8988T (cell line): ENCODE measurements at regions not wholly inside any gene's neighbourhood (a gene's known extent, or its start where the extent isn't known, plus 50 kb on each side); places are given as distances from the start of the nearest gene placed in this dataset.

ENCODE experiments used
- DNase-seq: peaks from one replicate; pipeline ENCODE4 v3.0.0; 2011

DNA sequence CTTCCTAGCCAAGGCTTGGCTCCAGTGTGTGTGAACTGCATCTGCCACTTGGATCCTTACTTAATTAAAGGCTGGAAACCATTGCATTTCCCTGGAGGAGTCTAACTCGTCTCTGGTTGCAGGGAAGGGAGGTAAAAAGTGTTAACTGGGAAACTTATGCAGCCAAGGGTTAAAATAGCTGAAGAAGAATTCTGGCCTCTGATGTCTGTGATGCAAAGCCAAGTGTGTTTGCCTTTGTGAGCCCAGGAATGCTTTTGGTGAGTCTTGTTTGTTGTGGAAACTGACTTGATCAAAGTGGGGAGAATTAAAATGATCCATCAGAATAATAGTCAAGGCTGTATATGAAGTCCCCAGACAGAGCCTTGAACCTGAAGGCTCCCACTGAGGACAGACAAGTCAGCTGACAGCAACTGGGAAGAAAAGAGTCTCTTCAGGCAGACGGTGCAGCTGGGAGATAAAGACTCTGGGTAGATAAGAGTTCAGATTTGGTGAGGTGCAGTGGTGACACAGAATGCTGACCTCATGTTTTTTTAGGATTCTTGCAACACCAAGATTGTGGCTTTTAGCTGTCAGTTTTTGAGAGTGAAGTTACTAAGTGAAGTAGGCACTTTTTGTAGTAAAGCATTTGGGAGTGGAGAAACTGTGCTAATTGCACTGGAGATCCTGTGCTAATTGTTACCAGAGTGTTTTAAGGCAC lies 59.5 kb upstream of the WLS start:
- DNase-seq, result no peak

- no peak for DNase-seq
These were observed 54.9 kb upstream of the WLS start for GRCh38 chr1:68287241-68287640.

DNA sequence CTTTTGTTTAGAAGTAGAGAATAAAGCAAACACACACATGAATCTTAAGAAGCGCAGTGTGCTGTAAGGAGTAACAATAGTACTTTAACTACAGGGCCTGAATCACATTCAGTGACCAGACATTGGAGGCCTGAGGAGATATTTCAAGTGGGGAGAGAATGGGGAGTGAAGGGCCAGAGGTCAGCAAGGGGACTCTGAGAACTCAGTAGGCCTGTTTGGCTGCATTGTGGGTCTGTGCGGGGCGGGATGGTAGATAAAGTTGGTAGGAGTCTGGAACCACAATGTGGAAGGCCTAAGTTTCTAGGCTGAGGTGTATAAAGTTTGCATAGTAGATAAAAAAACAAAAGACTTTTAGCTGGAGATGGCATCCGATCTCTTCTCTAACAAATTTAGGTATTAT lies 52.7 kb upstream of the WLS start:
- DNase-seq, result no peak

DNA sequence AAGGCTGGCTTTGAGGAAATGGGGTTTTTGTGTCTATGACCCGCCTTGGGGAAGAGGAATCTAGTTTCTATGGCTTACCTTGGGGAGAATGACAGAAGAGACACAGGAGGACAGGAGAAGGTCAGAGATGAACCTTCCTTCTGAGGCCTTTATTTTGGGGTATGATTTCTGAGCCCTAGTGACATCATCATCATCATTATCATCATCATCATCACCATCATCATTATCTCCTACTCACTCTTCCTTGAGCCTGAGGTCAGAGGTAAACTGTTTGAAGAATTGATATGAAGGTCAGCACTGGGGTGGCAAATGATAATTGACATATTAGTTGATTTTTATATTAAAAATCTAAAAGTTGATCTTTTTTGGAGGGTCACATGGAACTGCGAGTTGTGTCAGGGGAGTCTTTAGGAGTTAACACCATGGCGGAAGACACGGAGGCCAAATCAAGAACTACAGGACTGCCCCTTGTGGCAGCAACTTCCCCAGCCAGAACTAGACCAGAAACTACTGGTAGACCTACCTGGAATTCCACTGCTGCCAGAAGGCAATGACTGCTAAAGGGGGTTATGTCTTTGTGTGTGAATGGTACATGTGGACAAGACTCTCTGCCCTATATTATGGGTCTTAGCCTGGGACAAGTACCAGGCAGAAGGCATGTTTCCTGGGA lies 49.8 kb upstream of the WLS start:
- no peak for DNase-seq
